ENCODE measurements at regions not wholly inside any gene's neighbourhood (a gene's known extent, or its start where the extent isn't known, plus 50 kb on each side); places are given as distances from the start of the nearest gene placed in this dataset.
"Not testable (repeated sequence)": the region's sequence is repeated elsewhere in the genome, so short reads cannot be mapped to it uniquely, and the experiment has no call there.

GRCh38 chr11:24264868-24265267 lies 232.0 kb upstream of the LUZP2 start:
- 78 to 85% (median 82%) methylated on average over 2 of the region's 2 CpGs for WGBS, 4 donors
- no peak overlapping the region for H3K27ac ChIP-seq
- H3K4me3 ChIP-seq = no peak overlapping the region
- no peaks in the 10 kb centered on the region for H3K27me3 ChIP-seq
- TF ChIP-seq CTCF (IDR thresholded peaks at IDR 0.05) (no peak), POLR2A (IDR thresholded peaks at IDR 0.05) (no peak)
- no peaks in the 10 kb centered on the region for H3K4me1 ChIP-seq
- DNase-seq (no peak), ATAC-seq (no peak)
- H3K36me3 ChIP-seq = no peaks in the 10 kb centered on the region
- H3K9me3 ChIP-seq = no peaks in the 10 kb centered on the region
- intact Hi-C loops (cut with DNase I) = no loop called here

GRCh38 chr11:24267014-24267413 lies 229.8 kb upstream of the LUZP2 start:
- no peak overlapping the region for H3K4me3 ChIP-seq
- H3K9me3 ChIP-seq = no peaks in the 10 kb centered on the region
- no peak overlapping the region for H3K27ac ChIP-seq
- no peaks in the 10 kb centered on the region for H3K27me3 ChIP-seq
- no peak for ATAC-seq
- H3K36me3 ChIP-seq = no peaks in the 10 kb centered on the region
- 67 to 86% (median 70%) methylated on average over 2 of the region's 2 CpGs for WGBS, 4 donors
- TF ChIP-seq POLR2A (IDR thresholded peaks at IDR 0.05) (no peak), CTCF (IDR thresholded peaks at IDR 0.05) (no peak)
- intact Hi-C loops (cut with DNase I) = loop anchor here in 1 of 10 donors (2.0 kb wide), 1 partner anchor 32 kb away; no protein-coding TSS in a partner anchor
- DNase-seq = no peak
- H3K4me1 ChIP-seq = no peaks in the 10 kb centered on the region

GRCh38 chr11:24271798-24272197 lies 225.1 kb upstream of the LUZP2 start:
- intact Hi-C loops (cut with DNase I) = no loop called here
- no peaks in the 10 kb centered on the region for H3K9me3 ChIP-seq
- no peak overlapping the region for H3K27ac ChIP-seq
- 86 to 92% (median 88%) methylated on average over 2 of the region's 2 CpGs for WGBS, 4 donors
- TF ChIP-seq POLR2A (IDR thresholded peaks at IDR 0.05) (no peak), CTCF (IDR thresholded peaks at IDR 0.05) (no peak)
- no peak for DNase-seq
- no peaks in the 10 kb centered on the region for H3K4me1 ChIP-seq
- no peak for ATAC-seq
- H3K4me3 ChIP-seq = no peak overlapping the region
- no peaks in the 10 kb centered on the region for H3K36me3 ChIP-seq
- H3K27me3 ChIP-seq = no peaks in the 10 kb centered on the region

GRCh38 chr11:24274214-24274781 lies 222.6 kb upstream of the LUZP2 start:
- H3K9me3 ChIP-seq; H3K36me3 ChIP-seq; H3K27ac ChIP-seq; H3K27me3 ChIP-seq; DNase-seq; ATAC-seq; intact Hi-C loops (cut with DNase I); H3K4me1 ChIP-seq; H3K4me3 ChIP-seq: not testable (repeated sequence)
- 89 to 99% (median 94%) methylated on average over 6 to 25 of the region's 25 CpGs for WGBS, 4 donors

- H3K27me3 ChIP-seq = no peaks in the 10 kb centered on the region
- intact Hi-C loops (cut with DNase I) = no loop called here
- ATAC-seq = no peak
- peaks cover 0 to 20% (median 0%) of the 10 kb centered on the region in 12 donors for H3K9me3 ChIP-seq
- TF ChIP-seq POLR2A (IDR thresholded peaks at IDR 0.05) = no peak
- TF ChIP-seq CTCF (IDR thresholded peaks at IDR 0.05) = no peak
- 66 to 74% (median 73%) methylated on average over 3 of the region's 3 CpGs for WGBS, 4 donors
- H3K4me1 ChIP-seq = no peaks in the 10 kb centered on the region
- no peak for DNase-seq
- no peak overlapping the region for H3K27ac ChIP-seq
- H3K36me3 ChIP-seq = no peaks in the 10 kb centered on the region
- no peak overlapping the region for H3K4me3 ChIP-seq
Measured at GRCh38 chr11:24286238-24286637, 210.6 kb upstream of the LUZP2 start.
